Transverse colon (tissue), 4 donors: ENCODE measurements at regions not wholly inside any gene's neighbourhood (a gene's known extent, or its start where the extent isn't known, plus 50 kb on each side); places are given as distances from the start of the nearest gene placed in this dataset.

Source experiments
- DNase-seq: peaks from one replicate; pipeline ENCODE4 v3.0.0-alpha.2; 2019
- H3K27ac ChIP-seq, 4 donors: fragments of 200-600 bp; sonication (generic); 2 replicates each; pipeline ENCODE4 v1.5.1; 2016 to 2018; ENCODE audit warnings: inconsistent platforms in 4 of 4
- H3K27me3 ChIP-seq: fragments of 200-600 bp; sonication (generic); 2 replicates; pipeline ENCODE4 v1.5.1; 2017; ENCODE audit warnings: inconsistent platforms
- H3K36me3 ChIP-seq, 4 donors: fragments of 200-600 bp; sonication (generic); 2 replicates each; pipeline ENCODE4 v1.5.1; 2017 to 2019; ENCODE audit warnings: inconsistent platforms in 4 of 4
- H3K4me1 ChIP-seq, 4 donors: fragments of 200-600 bp; sonication (generic); 2 replicates each; pipeline ENCODE4 v1.5.1; 2017 to 2020; ENCODE audit warnings: inconsistent platforms in 4 of 4
- H3K4me3 ChIP-seq, 4 donors: fragments of 200-600 bp; sonication (generic); 1 replicate in 1 of 4; 2 replicates in 3 of 4; pipeline versions ENCODE4 v1.5.1 to v1.6.1; 2017 to 2019; ENCODE audit warnings: inconsistent platforms in 4 of 4
- H3K9me3 ChIP-seq, 2 donors: fragments of 200-600 bp; sonication (generic); 2 replicates each; pipeline ENCODE4 v1.5.1; 2017 to 2019; ENCODE audit warnings: inconsistent platforms in 2 of 2
- CTCF ChIP-seq, 5 experiments: fragments of 200-600 bp in 3 of 5; fragments of 450-650 bp in 2 of 5; sonication (generic) in 3 of 5; IDR thresholded peaks; 1 replicate in 2 of 5; 2 replicates in 3 of 5; pipeline ENCODE4 v1.5.1; 2016 to 2017; ENCODE audit warnings: antibody characterized with exemption in 5 of 5, inconsistent platforms in 3 of 5, mild to moderate bottlenecking in 2 of 5, moderate library complexity in 1 of 5
- EP300 ChIP-seq: sonication (generic); formaldehyde crosslinking; IDR thresholded peaks from one replicate; pipeline ENCODE4 v1.6.1; 2017; ENCODE audit warnings: antibody characterized with exemption, low read depth
- POLR2A ChIP-seq: fragments of 450-650 bp; IDR thresholded peaks from one replicate; pipeline ENCODE4 v1.6.1; 2016; ENCODE audit warnings: antibody characterized with exemption, mild to moderate bottlenecking, moderate library complexity
- POLR2AphosphoS5 ChIP-seq, 3 donors: sonication (generic); formaldehyde crosslinking; IDR thresholded peaks; one replicate each; pipeline ENCODE4 v1.6.1; 2016; ENCODE audit warnings: antibody characterized with exemption in 3 of 3
- WGBS, 2 donors: methylation state at CpG; one replicate each; pipeline ENCODE4 v1.1.5; 2018; ENCODE audit warnings: low coverage in 1 of 2; 5-methylcytosine and 5-hydroxymethylcytosine counted together
- in situ Hi-C, 4 donors: fragments of 200-750 bp; cut with MboI; loops; one replicate each; pipeline versions ENCODE4 v1.15.0 to v1.15.1; 2017; ENCODE audit warnings: low sequenced_read_pairs in 3 of 4, low pct_ligation_motif_present in 1 of 4, low pct_unique_long_range_greater_than_20kb in 1 of 4
- intact Hi-C: fragments of 100-400 bp; cut with DNase I; formaldehyde crosslinking; loops from one replicate; pipeline ENCODE4 v1.15.1; 2023; ENCODE audit warnings: low total_unique reads

- WGBS, 2 donors: 74 to 80% methylated on average over 1 of the region's 1 CpG
- no peaks in the 10 kb centered on the region for H3K9me3 ChIP-seq
- in situ Hi-C loops (no loop called here), intact Hi-C loops (no loop called here)
- no peaks in the 10 kb centered on the region for H3K36me3 ChIP-seq
- H3K4me3 ChIP-seq: no peak overlapping the region
- no peak for DNase-seq
- H3K27ac ChIP-seq: no peak overlapping the region
- H3K4me1 ChIP-seq: no peaks in the 10 kb centered on the region
- no peaks in the 10 kb centered on the region for H3K27me3 ChIP-seq
- TF ChIP-seq EP300 (no peak), POLR2A (no peak), CTCF (IDR thresholded peaks at IDR 0.05) (no peak), POLR2AphosphoS5 (IDR thresholded peaks at IDR 0.05) (no peak)
Observed at GRCh38 chr2:56460508-56460907, 276.7 kb downstream of the CCDC85A start.

- Histone ChIP-seq H3K27me3 (no peaks in the 10 kb centered on the region), H3K36me3 (no peaks in the 10 kb centered on the region), H3K27ac (no peak overlapping the region), H3K4me3 (no peak overlapping the region), H3K9me3 (no peaks in the 10 kb centered on the region), H3K4me1 (no peaks in the 10 kb centered on the region)
- WGBS, 2 donors: 74% methylated on average over 3 of the region's 3 CpGs; no CpG with 5 or more reads in 1 of the 2 donors
- in situ Hi-C loops: no loop called here
- no peak for TF ChIP-seq EP300
- TF ChIP-seq CTCF (IDR thresholded peaks at IDR 0.05): no peak
- no peak for TF ChIP-seq POLR2AphosphoS5 (IDR thresholded peaks at IDR 0.05)
- no peak for TF ChIP-seq POLR2A
- intact Hi-C loops: no loop called here
- DNase-seq: no peak
Observed at GRCh38 chr2:56464066-56464465, 280.3 kb downstream of the CCDC85A start.

GRCh38 chr2:56464613-56465012 lies 280.8 kb downstream of the CCDC85A start:
- no peak overlapping the region for H3K4me3 ChIP-seq
- H3K4me1 ChIP-seq: no peaks in the 10 kb centered on the region
- no peaks in the 10 kb centered on the region for H3K36me3 ChIP-seq
- intact Hi-C loops (no loop called here), in situ Hi-C loops (no loop called here)
- 57 to 89% methylated on average over 1 to 2 of the region's 2 CpGs for WGBS, 2 donors
- H3K27me3 ChIP-seq: no peaks in the 10 kb centered on the region
- DNase-seq: no peak
- no peak overlapping the region for H3K27ac ChIP-seq
- TF ChIP-seq POLR2A: no peak
- no peak for TF ChIP-seq EP300
- TF ChIP-seq POLR2AphosphoS5 (IDR thresholded peaks at IDR 0.05): no peak
- no peak for TF ChIP-seq CTCF (IDR thresholded peaks at IDR 0.05)
- H3K9me3 ChIP-seq: no peaks in the 10 kb centered on the region

- no peaks in the 10 kb centered on the region for H3K4me1 ChIP-seq
- no peak overlapping the region for H3K27ac ChIP-seq
- DNase-seq: no peak
- no peaks in the 10 kb centered on the region for H3K9me3 ChIP-seq
- H3K36me3 ChIP-seq: no peaks in the 10 kb centered on the region
- no peak overlapping the region for H3K4me3 ChIP-seq
- no peak for TF ChIP-seq EP300
- no peak for TF ChIP-seq POLR2A
- no peak for TF ChIP-seq POLR2AphosphoS5 (IDR thresholded peaks at IDR 0.05)
- no peak for TF ChIP-seq CTCF (IDR thresholded peaks at IDR 0.05)
- H3K27me3 ChIP-seq: no peaks in the 10 kb centered on the region
- in situ Hi-C loops (no loop called here), intact Hi-C loops (no loop called here)
Observed at GRCh38 chr2:56465491-56465890, 281.7 kb downstream of the CCDC85A start.
